Loucy (cell line): ENCODE measurements at regions not wholly inside any gene's neighbourhood (a gene's known extent, or its start where the extent isn't known, plus 50 kb on each side); places are given as distances from the start of the nearest gene placed in this dataset.

Experiments
- H2AFZ ChIP-seq: fragments of 200-600 bp; sonication (generic); 2 replicates; pipeline ENCODE4 v1.6.0; 2016; ENCODE audit warnings: antibody characterized with exemption, mild to moderate bottlenecking, low read length, moderate library complexity
- H3F3A ChIP-seq: fragments of 200-600 bp; 2 replicates; pipeline ENCODE4 v1.6.0; 2016; ENCODE audit warnings: antibody characterized with exemption, low read depth, mild to moderate bottlenecking
- H3K27me3 ChIP-seq: fragments of 200-600 bp; sonication (generic); 2 replicates; pipeline ENCODE4 v1.6.1; 2014; ENCODE audit warnings: low read length, mild to moderate bottlenecking; ENCODE audit not compliant: insufficient read depth, poor library complexity, severe bottlenecking
- H3K36me3 ChIP-seq: fragments of 200-600 bp; sonication (generic); 2 replicates; pipeline ENCODE4 v1.6.1; 2016; ENCODE audit warnings: low read length; ENCODE audit not compliant: insufficient read depth
- H3K4me1 ChIP-seq: fragments of 200-600 bp; sonication (generic); 2 replicates; pipeline ENCODE4 v1.5.1; 2014; ENCODE audit warnings: low read length, mild to moderate bottlenecking; ENCODE audit not compliant: insufficient read depth, poor library complexity, severe bottlenecking
- H3K4me2 ChIP-seq: fragments of 200-600 bp; sonication (generic); 2 replicates; pipeline ENCODE4 v1.6.0; 2014; ENCODE audit warnings: antibody characterized with exemption, low read length, low read depth, mild to moderate bottlenecking; ENCODE audit not compliant: poor library complexity, severe bottlenecking
- H3K4me3 ChIP-seq: fragments of 200-600 bp; sonication (generic); 2 replicates; pipeline ENCODE4 v1.5.1; 2014; ENCODE audit warnings: low read length, mild to moderate bottlenecking, mixed read lengths; ENCODE audit not compliant: poor library complexity, severe bottlenecking
- H3K79me2 ChIP-seq: fragments of 200-600 bp; sonication (generic); 2 replicates; pipeline ENCODE4 v1.6.1; 2014; ENCODE audit warnings: low read length; ENCODE audit not compliant: insufficient read depth
- H3K9ac ChIP-seq: fragments of 200-600 bp; sonication (generic); 2 replicates; pipeline ENCODE4 v1.6.0; 2014; ENCODE audit warnings: mild to moderate bottlenecking, low read depth, low read length, moderate library complexity; ENCODE audit not compliant: poor library complexity, severe bottlenecking
- H3K9me2 ChIP-seq: fragments of 200-600 bp; sonication (generic); replicated peaks from 2 replicates; pipeline ENCODE4 v1.6.1; 2016; ENCODE audit warnings: low read depth, low read length, mixed read lengths
- H3K9me3 ChIP-seq: fragments of 200-600 bp; sonication (generic); 2 replicates; pipeline ENCODE4 v1.6.1; 2014; ENCODE audit warnings: mild to moderate bottlenecking, antibody characterized with exemption, low read length, low read depth; ENCODE audit not compliant: insufficient read depth
- H4K20me1 ChIP-seq: fragments of 200-600 bp; sonication (generic); 2 replicates; pipeline ENCODE4 v1.6.0; 2014; ENCODE audit warnings: antibody characterized with exemption, low read length, mild to moderate bottlenecking; ENCODE audit not compliant: insufficient read depth, poor library complexity, severe bottlenecking
- EZH2phosphoT487 ChIP-seq: fragments of 200-600 bp; IDR thresholded peaks from 2 replicates; pipeline ENCODE4 v1.6.1; 2018; ENCODE audit warnings: antibody characterized with exemption, mild to moderate bottlenecking, moderate library complexity, borderline replicate concordance
- TF ChIP-seq, protein P1 (sequence below): fragments of 200-600 bp; sonication (generic); conservative IDR thresholded peaks from 2 replicates; pipeline ENCODE4 v1.5.1; 2014; ENCODE audit warnings: mild to moderate bottlenecking, antibody characterized with exemption, low read length

DNA sequence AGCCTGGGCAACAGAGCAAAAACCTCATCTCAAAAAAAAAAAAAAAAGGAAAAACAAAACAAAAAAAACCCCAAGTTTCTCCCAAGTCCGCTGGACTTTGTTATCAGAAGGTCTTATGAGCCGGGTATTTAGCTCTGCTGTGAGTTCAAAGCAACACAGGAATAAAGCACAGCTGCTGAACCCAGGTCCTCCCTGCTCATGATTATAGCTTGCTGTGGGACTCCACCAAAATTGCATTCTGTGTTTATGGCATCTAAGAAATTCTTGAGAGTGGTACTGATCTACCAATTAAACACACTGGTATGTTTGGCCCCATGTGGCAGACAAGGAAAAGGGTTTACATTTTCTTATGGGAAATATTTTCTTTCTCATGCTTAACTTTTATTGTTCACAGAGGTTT, 93.6 kb upstream of the NEDD9 start:
- Histone ChIP-seq H3K79me2 (no peaks in the 10 kb centered on the region), H3K4me1 (peaks cover 18% of the 10 kb centered on the region), H3K27me3 (no peaks in the 10 kb centered on the region), H2AFZ (no peak overlapping the region), H3K36me3 (no peaks in the 10 kb centered on the region), H3K9me3 (no peaks in the 10 kb centered on the region), H3F3A (peaks cover 2% of the 10 kb centered on the region; the same call in 1 of the 2 replicates), H3K9ac (no peak overlapping the region), H3K4me3 (no peak overlapping the region), H3K4me2 (no peak overlapping the region), H4K20me1 (no peaks in the 10 kb centered on the region), H3K9me2 (no peaks in the 10 kb centered on the region)
- TF ChIP-seq, protein P1, sequence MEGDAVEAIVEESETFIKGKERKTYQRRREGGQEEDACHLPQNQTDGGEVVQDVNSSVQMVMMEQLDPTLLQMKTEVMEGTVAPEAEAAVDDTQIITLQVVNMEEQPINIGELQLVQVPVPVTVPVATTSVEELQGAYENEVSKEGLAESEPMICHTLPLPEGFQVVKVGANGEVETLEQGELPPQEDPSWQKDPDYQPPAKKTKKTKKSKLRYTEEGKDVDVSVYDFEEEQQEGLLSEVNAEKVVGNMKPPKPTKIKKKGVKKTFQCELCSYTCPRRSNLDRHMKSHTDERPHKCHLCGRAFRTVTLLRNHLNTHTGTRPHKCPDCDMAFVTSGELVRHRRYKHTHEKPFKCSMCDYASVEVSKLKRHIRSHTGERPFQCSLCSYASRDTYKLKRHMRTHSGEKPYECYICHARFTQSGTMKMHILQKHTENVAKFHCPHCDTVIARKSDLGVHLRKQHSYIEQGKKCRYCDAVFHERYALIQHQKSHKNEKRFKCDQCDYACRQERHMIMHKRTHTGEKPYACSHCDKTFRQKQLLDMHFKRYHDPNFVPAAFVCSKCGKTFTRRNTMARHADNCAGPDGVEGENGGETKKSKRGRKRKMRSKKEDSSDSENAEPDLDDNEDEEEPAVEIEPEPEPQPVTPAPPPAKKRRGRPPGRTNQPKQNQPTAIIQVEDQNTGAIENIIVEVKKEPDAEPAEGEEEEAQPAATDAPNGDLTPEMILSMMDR: no peak
- no peak for TF ChIP-seq EZH2phosphoT487

GRCh38 chr6:11324453-11325015, 92.1 kb upstream of the NEDD9 start:
- H4K20me1 ChIP-seq: no peaks in the 10 kb centered on the region
- no peak overlapping the region for H2AFZ ChIP-seq
- H3F3A ChIP-seq: no peaks in the 10 kb centered on the region
- H3K79me2 ChIP-seq: no peaks in the 10 kb centered on the region
- no peaks in the 10 kb centered on the region for H3K27me3 ChIP-seq
- no peak overlapping the region for H3K9ac ChIP-seq
- H3K9me2 ChIP-seq: no peaks in the 10 kb centered on the region
- H3K9me3 ChIP-seq: no peaks in the 10 kb centered on the region
- H3K4me2 ChIP-seq: no peak overlapping the region
- H3K36me3 ChIP-seq: no peaks in the 10 kb centered on the region
- H3K4me1 ChIP-seq: peaks cover 3% of the 10 kb centered on the region
- no peak for TF ChIP-seq EZH2phosphoT487
- TF ChIP-seq, protein P1: no peak
- no peak overlapping the region for H3K4me3 ChIP-seq

DNA sequence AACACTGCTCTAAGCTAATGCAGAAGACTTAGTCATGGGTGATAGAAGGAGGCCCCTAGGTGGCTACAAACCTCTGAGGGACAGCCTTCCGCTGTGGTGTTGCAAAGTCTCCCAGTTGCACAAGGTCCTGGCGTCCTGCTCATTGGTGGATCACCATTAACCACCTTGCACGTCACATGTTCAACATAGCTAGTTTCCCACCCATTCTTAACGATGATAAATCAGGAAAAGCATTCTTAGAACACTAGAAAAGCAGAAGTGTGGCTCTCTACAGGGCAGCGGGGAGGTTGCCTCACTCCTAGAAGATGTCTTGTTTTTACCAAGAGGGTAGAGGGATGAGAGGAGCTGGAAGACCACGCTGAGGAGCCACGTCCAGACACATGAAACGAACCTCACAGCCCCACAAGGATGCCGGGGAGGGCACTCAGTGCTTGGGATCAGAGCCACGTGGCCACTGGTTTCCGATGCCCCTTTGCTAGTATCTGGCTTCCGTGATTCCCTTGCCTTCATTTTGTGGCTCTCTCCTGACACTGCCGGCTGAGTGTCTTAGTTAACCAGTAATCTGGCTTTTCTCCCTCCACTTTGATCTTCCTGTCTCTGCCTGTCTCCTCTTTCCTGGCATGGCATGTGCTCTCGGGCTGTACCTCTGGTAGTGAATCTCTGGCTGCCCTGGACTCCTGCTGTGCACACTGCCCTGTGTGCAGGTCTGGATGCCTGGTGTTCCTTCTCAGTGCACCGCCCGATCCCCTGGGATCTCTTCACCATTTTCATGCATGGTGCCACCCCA, 91.4 kb upstream of the NEDD9 start:
- H3K9me2 ChIP-seq: no peaks in the 10 kb centered on the region
- H3F3A ChIP-seq: no peaks in the 10 kb centered on the region
- H3K27me3 ChIP-seq: no peaks in the 10 kb centered on the region
- H3K79me2 ChIP-seq: no peaks in the 10 kb centered on the region
- no peaks in the 10 kb centered on the region for H3K9me3 ChIP-seq
- H3K4me1 ChIP-seq: no peaks in the 10 kb centered on the region
- H3K4me3 ChIP-seq: no peak overlapping the region
- H2AFZ ChIP-seq: no peak overlapping the region
- H3K36me3 ChIP-seq: no peaks in the 10 kb centered on the region
- TF ChIP-seq, protein P1: no peak
- H4K20me1 ChIP-seq: no peaks in the 10 kb centered on the region
- H3K9ac ChIP-seq: no peak overlapping the region
- H3K4me2 ChIP-seq: no peak overlapping the region
